Subcutaneous abdominal adipose tissue (tissue), 5 donors: ENCODE measurements at regions not wholly inside any gene's neighbourhood (a gene's known extent, or its start where the extent isn't known, plus 50 kb on each side); places are given as distances from the start of the nearest gene placed in this dataset.

Experiments
- H3K27ac ChIP-seq: one replicate; pipeline ENCODE4 v1.7.0; 2013; ENCODE audit warnings: low read depth, mild to moderate bottlenecking, inconsistent platforms, low read length, moderate library complexity
- H3K27me3 ChIP-seq, 5 donors: one replicate each; pipeline ENCODE4 v1.7.0; 2013; ENCODE audit warnings: low read length in 5 of 5, inconsistent platforms in 1 of 5; ENCODE audit not compliant: control insufficient read depth in 5 of 5, insufficient read depth in 4 of 5
- H3K36me3 ChIP-seq, 5 donors: one replicate each; pipeline ENCODE4 v1.7.0; 2013; ENCODE audit warnings: low read length in 5 of 5; ENCODE audit not compliant: control insufficient read depth in 5 of 5, insufficient read depth in 5 of 5
- H3K4me1 ChIP-seq, 5 donors: one replicate each; pipeline ENCODE4 v1.7.0; 2013; ENCODE audit warnings: low read length in 5 of 5, mild to moderate bottlenecking in 3 of 5, moderate library complexity in 1 of 5; ENCODE audit not compliant: control insufficient read depth in 5 of 5, insufficient read depth in 5 of 5
- H3K4me3 ChIP-seq, 5 donors: one replicate each; pipeline ENCODE4 v1.7.0; 2013; ENCODE audit warnings: low read length in 5 of 5, low read depth in 1 of 5
- H3K9ac ChIP-seq, 5 donors: one replicate each; pipeline ENCODE4 v1.7.0; 2013; ENCODE audit warnings: low read length in 5 of 5, mild to moderate bottlenecking in 4 of 5, moderate library complexity in 3 of 5
- H3K9me3 ChIP-seq, 5 donors: one replicate each; pipeline ENCODE4 v1.7.0; 2013; ENCODE audit warnings: low read length in 5 of 5; ENCODE audit not compliant: control insufficient read depth in 5 of 5
- donor health status: healthy.
- donor health status: healthy.
- donor health status: healthy.
- donor health status: healthy.
- donor health status: healthy.

- Histone ChIP-seq H3K27me3 (peaks cover under 1 to 10% (median 6%) of the 10 kb centered on the region in 5 donors), H3K27ac (no peak overlapping the region), H3K9ac (no peak overlapping the region), H3K9me3 (no peaks in the 10 kb centered on the region), H3K4me1 (peaks cover 0 to 17% (median 0%) of the 10 kb centered on the region in 5 donors), H3K4me3 (no peak overlapping the region), H3K36me3 (no peaks in the 10 kb centered on the region)
Measured at GRCh38 chr13:111614613-111615012, 294.2 kb downstream of the TEX29 start.

GRCh38 chr13:111616203-111616602, 295.8 kb downstream of the TEX29 start:
- Histone ChIP-seq H3K27me3 (peaks cover 0 to 8% (median 3%) of the 10 kb centered on the region in 5 donors), H3K4me3 (no peak overlapping the region), H3K9ac (no peak overlapping the region), H3K36me3 (no peaks in the 10 kb centered on the region), H3K4me1 (peaks cover 0 to 6% (median 0%) of the 10 kb centered on the region in 5 donors), H3K9me3 (no peaks in the 10 kb centered on the region), H3K27ac (no peak overlapping the region)

GRCh38 chr13:111620166-111620565, 299.7 kb downstream of the TEX29 start:
- Histone ChIP-seq H3K9me3 (no peaks in the 10 kb centered on the region), H3K27me3 (peaks cover 0 to 7% (median 0%) of the 10 kb centered on the region in 5 donors), H3K36me3 (no peaks in the 10 kb centered on the region), H3K9ac (no peak overlapping the region), H3K27ac (no peak overlapping the region), H3K4me1 (peaks cover 0 to 6% (median 0%) of the 10 kb centered on the region in 5 donors), H3K4me3 (no peak overlapping the region)

GRCh38 chr13:111620586-111620985, 300.1 kb downstream of the TEX29 start:
- Histone ChIP-seq H3K27ac (no peak overlapping the region), H3K36me3 (no peaks in the 10 kb centered on the region), H3K4me3 (no peak overlapping the region), H3K4me1 (peaks cover 0 to 6% (median 0%) of the 10 kb centered on the region in 5 donors), H3K27me3 (peaks cover 0 to 6% (median 0%) of the 10 kb centered on the region in 5 donors), H3K9ac (no peak overlapping the region), H3K9me3 (no peaks in the 10 kb centered on the region)

- H3K9ac ChIP-seq: no peak overlapping the region
- no peaks in the 10 kb centered on the region for H3K9me3 ChIP-seq
- H3K36me3 ChIP-seq: no peaks in the 10 kb centered on the region
- no peak overlapping the region for H3K4me3 ChIP-seq
- H3K27me3 ChIP-seq: peaks cover 0 to under 1% (median 0%) of the 10 kb centered on the region in 5 donors
- peaks cover 0 to 8% (median 3%) of the 10 kb centered on the region in 5 donors for H3K4me1 ChIP-seq
- no peak overlapping the region for H3K27ac ChIP-seq
Measured at GRCh38 chr13:111621164-111621563, 300.7 kb downstream of the TEX29 start.

- Histone ChIP-seq H3K4me1 (peaks cover 3 to 13% (median 12%) of the 10 kb centered on the region in 5 donors), H3K4me3 (no peak overlapping the region), H3K27me3 (peaks cover 0 to 3% (median 0%) of the 10 kb centered on the region in 5 donors), H3K36me3 (no peaks in the 10 kb centered on the region), H3K9me3 (no peaks in the 10 kb centered on the region), H3K27ac (no peak overlapping the region), H3K9ac (no peak overlapping the region)
Measured at GRCh38 chr13:111622051-111622531, 301.6 kb downstream of the TEX29 start.

- Histone ChIP-seq H3K9ac (no peak overlapping the region), H3K27me3 (peaks cover 0 to 4% (median 0%) of the 10 kb centered on the region in 5 donors), H3K4me3 (no peak overlapping the region), H3K9me3 (no peaks in the 10 kb centered on the region), H3K27ac (no peak overlapping the region), H3K4me1 (peaks cover 3 to 15% (median 13%) of the 10 kb centered on the region in 5 donors), H3K36me3 (no peaks in the 10 kb centered on the region)
Measured at GRCh38 chr13:111623208-111623607, 302.8 kb downstream of the TEX29 start.

- Histone ChIP-seq H3K9ac (no peak overlapping the region), H3K9me3 (no peaks in the 10 kb centered on the region), H3K27me3 (peaks cover 0 to 5% (median 2%) of the 10 kb centered on the region in 5 donors), H3K36me3 (no peaks in the 10 kb centered on the region), H3K4me3 (no peak overlapping the region), H3K27ac (no peak overlapping the region), H3K4me1 (peaks cover 3 to 15% (median 13%) of the 10 kb centered on the region in 5 donors)
Measured at GRCh38 chr13:111623743-111624505, 303.5 kb downstream of the TEX29 start.

GRCh38 chr13:111625526-111626315, 305.3 kb downstream of the TEX29 start:
- Histone ChIP-seq H3K27ac (no peak overlapping the region), H3K9ac (no peak overlapping the region), H3K4me3 (no peak overlapping the region), H3K4me1 (peaks cover 3 to 15% (median 13%) of the 10 kb centered on the region in 5 donors), H3K27me3 (peaks cover 0 to 11% (median 8%) of the 10 kb centered on the region in 5 donors), H3K9me3 (no peaks in the 10 kb centered on the region), H3K36me3 (no peaks in the 10 kb centered on the region)
